ENCODE measurements at regions not wholly inside any gene's neighbourhood (a gene's known extent, or its start where the extent isn't known, plus 50 kb on each side); places are given as distances from the start of the nearest gene placed in this dataset.
"Not testable (repeated sequence)": the region's sequence is repeated elsewhere in the genome, so short reads cannot be mapped to it uniquely, and the experiment has no call there.

GRCh38 chr2:116769514-116769913 is 1045.0 kb upstream of the DDX18 start:
- no peak for DNase-seq (ENCODE audit: low spot score)

GRCh38 chr2:116776556-116776955 is 1037.9 kb upstream of the DDX18 start:
- no peak for DNase-seq (ENCODE audit: low spot score)

GRCh38 chr2:116787848-116788247 is 1026.6 kb upstream of the DDX18 start:
- no peak for DNase-seq (ENCODE audit: low spot score)

- DNase-seq (ENCODE audit: low spot score) = no peak
Observed at GRCh38 chr2:116802671-116803070, 1011.8 kb upstream of the DDX18 start.

GRCh38 chr2:116804901-116805300 is 1009.6 kb upstream of the DDX18 start:
- no peak for DNase-seq (ENCODE audit: low spot score)

- DNase-seq (ENCODE audit: low spot score) = not testable (repeated sequence)
Observed at GRCh38 chr2:116806505-116806904, 1008.0 kb upstream of the DDX18 start.

- DNase-seq (ENCODE audit: low spot score) = no peak
Observed at GRCh38 chr2:116809109-116809508, 1005.4 kb upstream of the DDX18 start.

GRCh38 chr2:116810071-116810470 is 1004.4 kb upstream of the DDX18 start:
- no peak for DNase-seq (ENCODE audit: low spot score)

- no peak for DNase-seq (ENCODE audit: low spot score)
Observed at GRCh38 chr2:116810645-116811044, 1003.8 kb upstream of the DDX18 start.

- no peak for DNase-seq (ENCODE audit: low spot score)
Observed at GRCh38 chr2:116819355-116819754, 995.1 kb upstream of the DDX18 start.

- no peak for DNase-seq (ENCODE audit: low spot score)
Observed at GRCh38 chr2:116820986-116821385, 993.5 kb upstream of the DDX18 start.

- DNase-seq (ENCODE audit: low spot score) = not testable (repeated sequence)
Observed at GRCh38 chr2:116829543-116829942, 984.9 kb upstream of the DDX18 start.

GRCh38 chr2:116832148-116832547 is 982.3 kb upstream of the DDX18 start:
- DNase-seq (ENCODE audit: low spot score) = no peak

GRCh38 chr2:116833052-116833451 is 981.4 kb upstream of the DDX18 start:
- DNase-seq (ENCODE audit: low spot score) = no peak

- DNase-seq (ENCODE audit: low spot score) = no peak
Observed at GRCh38 chr2:116842164-116842563, 972.3 kb upstream of the DDX18 start.

- DNase-seq (ENCODE audit: low spot score) = no peak
Observed at GRCh38 chr2:116859708-116860107, 954.8 kb upstream of the DDX18 start.

- DNase-seq (ENCODE audit: low spot score) = no peak
Observed at GRCh38 chr2:116874021-116874420, 940.5 kb upstream of the DDX18 start.

GRCh38 chr2:116877274-116877673 is 937.2 kb upstream of the DDX18 start:
- DNase-seq (ENCODE audit: low spot score) = no peak

- DNase-seq (ENCODE audit: low spot score) = no peak
Observed at GRCh38 chr2:116877944-116878343, 936.5 kb upstream of the DDX18 start.

- DNase-seq (ENCODE audit: low spot score) = no peak
Observed at GRCh38 chr2:116879650-116880160, 934.8 kb upstream of the DDX18 start.

- DNase-seq (ENCODE audit: low spot score) = no peak
Observed at GRCh38 chr2:116891191-116891590, 923.3 kb upstream of the DDX18 start.

GRCh38 chr2:116911540-116911939 is 903.0 kb upstream of the DDX18 start:
- DNase-seq (ENCODE audit: low spot score) = no peak

GRCh38 chr2:116915673-116916072 is 898.8 kb upstream of the DDX18 start:
- no peak for DNase-seq (ENCODE audit: low spot score)

GRCh38 chr2:116917196-116917595 is 897.3 kb upstream of the DDX18 start:
- no peak for DNase-seq (ENCODE audit: low spot score)

- no peak for DNase-seq (ENCODE audit: low spot score)
Observed at GRCh38 chr2:116918574-116918973, 895.9 kb upstream of the DDX18 start.
